Panc1 (cell line): ENCODE measurements at regions not wholly inside any gene's neighbourhood (a gene's known extent, or its start where the extent isn't known, plus 50 kb on each side); places are given as distances from the start of the nearest gene placed in this dataset.

ENCODE experiments used
- ATAC-seq: fragments of 200-7000 bp; cut with Tn5 transposase; 2 replicates; pipeline ENCODE4 v1.9.1; 2020; ENCODE audit warnings: mild to moderate bottlenecking, moderate library complexity
- BruUV-seq: library from RNA; stranded (reverse); fragments of 400-500 nt; replicated peaks from 2 replicates; lab custom pipeline; 2021; lab: Mats Ljungman, UMichigan
- CTCF ChIA-PET: fragments of 300-600 bp; sonication (Branson Sonifier 250); formaldehyde crosslinking; loops from one replicate; lab custom pipeline; 2022; ENCODE audit warnings: antibody characterized with exemption; lab: Charles Lee
- POLR2A ChIA-PET: fragments of 300-600 bp; sonication (Branson Sonifier 250); formaldehyde crosslinking; loops from one replicate; lab custom pipeline; 2022; ENCODE audit warnings: antibody characterized with exemption; lab: Charles Lee
- DNase-seq: peaks from one replicate; pipeline ENCODE4 v3.0.0-alpha.2; 2010; ENCODE audit warnings: low read depth, low spot score
- H3K27ac ChIP-seq: 2 replicates; pipeline ENCODE4 v1.5.1; 2011; ENCODE audit warnings: mild to moderate bottlenecking, low read length, inconsistent platforms
- H3K27me3 ChIP-seq: fragments of 200-500 bp; sonication (Bioruptor generic); 2 replicates; pipeline ENCODE4 v1.6.0; 2014; ENCODE audit warnings: low read length, inconsistent platforms; ENCODE audit not compliant: control insufficient read depth, insufficient read depth
- H3K36me3 ChIP-seq: fragments of 200-500 bp; sonication (Bioruptor generic); 2 replicates; pipeline ENCODE4 v1.5.1; 2014; ENCODE audit warnings: inconsistent platforms, mild to moderate bottlenecking, low read length, moderate library complexity; ENCODE audit not compliant: control insufficient read depth, insufficient read depth
- H3K4me1 ChIP-seq: 2 replicates; pipeline ENCODE4 v1.5.1; 2011; ENCODE audit warnings: inconsistent platforms, mild to moderate bottlenecking, low read length, moderate library complexity; ENCODE audit not compliant: control insufficient read depth, insufficient read depth
- H3K4me3 ChIP-seq, 2 experiments: 2 replicates each; pipeline ENCODE4 v1.5.1; 2011 to 2012; ENCODE audit warnings: low read depth in 2 of 2, low read length in 2 of 2, mild to moderate bottlenecking in 2 of 2, inconsistent platforms in 1 of 2, moderate library complexity in 1 of 2
- H3K9me3 ChIP-seq: fragments of 200-500 bp; sonication (Bioruptor generic); 2 replicates; pipeline ENCODE4 v1.5.1; 2014; ENCODE audit warnings: low read depth, mild to moderate bottlenecking, inconsistent platforms, low read length, moderate library complexity; ENCODE audit not compliant: control insufficient read depth, insufficient read depth
- CTCF ChIP-seq: fragments of 450-650 bp; IDR thresholded peaks from 2 replicates; pipeline ENCODE4 v1.5.1; 2017; ENCODE audit warnings: mild to moderate bottlenecking
- POLR2AphosphoS5 ChIP-seq: IDR thresholded peaks from 2 replicates; pipeline ENCODE4 v1.6.1; 2012; ENCODE audit warnings: mild to moderate bottlenecking, low read depth, low read length, moderate library complexity
- REST ChIP-seq, 2 experiments: IDR thresholded peaks; 2 replicates each; pipeline ENCODE4 v1.6.1; 2011 to 2012; ENCODE audit warnings: low read depth in 2 of 2, control low read depth in 1 of 2, low read length in 1 of 2, mild to moderate bottlenecking in 1 of 2, moderate library complexity in 1 of 2; ENCODE audit not compliant: insufficient read depth in 1 of 2
- SIN3A ChIP-seq: IDR thresholded peaks from 2 replicates; pipeline ENCODE4 v1.6.1; 2012; ENCODE audit warnings: low read depth, mild to moderate bottlenecking, low read length, moderate library complexity, borderline replicate concordance; ENCODE audit not compliant: insufficient read depth
- TCF7L2 ChIP-seq: IDR thresholded peaks from 2 replicates; pipeline ENCODE4 v1.6.1; 2011; ENCODE audit warnings: mild to moderate bottlenecking, low read depth, low read length, inconsistent platforms
- in situ Hi-C: cut with HindIII; loops from 2 replicates; pipeline ENCODE4 v1.10.0; 2016; ENCODE audit warnings: low sequenced_read_pairs, low pct_unique_long_range_greater_than_20kb
- intact Hi-C: fragments of 100-400 bp; cut with micrococcal nuclease; formaldehyde crosslinking; loops from one replicate; pipeline ENCODE4 v1.10.0; 2022; ENCODE audit not compliant: unreplicated experiment

GRCh38 chr20:5677389-5677788 is 66.6 kb upstream of the GPCPD1 start:
- Histone ChIP-seq H3K27ac (no peak overlapping the region), H3K9me3 (no peaks in the 10 kb centered on the region), H3K4me3 (no peak overlapping the region), H3K36me3 (no peaks in the 10 kb centered on the region), H3K4me1 (no peaks in the 10 kb centered on the region), H3K27me3 (no peaks in the 10 kb centered on the region)
- no TSS peak for BruUV-seq
- TF ChIP-seq CTCF: no peak
- no peak for TF ChIP-seq SIN3A
- TF ChIP-seq REST (IDR thresholded peaks at IDR 0.05; ENCODE audit: insufficient read depth in 1 of 2, low read depth in 2 of 2, low read length in 1 of 2): no peak
- TF ChIP-seq TCF7L2: no peak
- TF ChIP-seq POLR2AphosphoS5: no peak
- intact Hi-C loops: no loop called here
- POLR2A ChIA-PET: no interaction called here
- ATAC-seq (no peak), DNase-seq (no peak)
- CTCF ChIA-PET: no interaction called here
- in situ Hi-C loops: no loop called here

GRCh38 chr20:5675103-5676091 is 64.6 kb upstream of the GPCPD1 start:
- Histone ChIP-seq H3K36me3 (no peaks in the 10 kb centered on the region), H3K9me3 (no peaks in the 10 kb centered on the region), H3K4me3 (no peak overlapping the region), H3K27me3 (no peaks in the 10 kb centered on the region), H3K27ac (no peak overlapping the region), H3K4me1 (no peaks in the 10 kb centered on the region)
- ATAC-seq (no peak), DNase-seq (no peak)
- intact Hi-C loops: no loop called here
- no peak for TF ChIP-seq TCF7L2
- ChIA-PET CTCF (no interaction called here), POLR2A (no interaction called here)
- BruUV-seq: no TSS peak
- in situ Hi-C loops: no loop called here

DNA sequence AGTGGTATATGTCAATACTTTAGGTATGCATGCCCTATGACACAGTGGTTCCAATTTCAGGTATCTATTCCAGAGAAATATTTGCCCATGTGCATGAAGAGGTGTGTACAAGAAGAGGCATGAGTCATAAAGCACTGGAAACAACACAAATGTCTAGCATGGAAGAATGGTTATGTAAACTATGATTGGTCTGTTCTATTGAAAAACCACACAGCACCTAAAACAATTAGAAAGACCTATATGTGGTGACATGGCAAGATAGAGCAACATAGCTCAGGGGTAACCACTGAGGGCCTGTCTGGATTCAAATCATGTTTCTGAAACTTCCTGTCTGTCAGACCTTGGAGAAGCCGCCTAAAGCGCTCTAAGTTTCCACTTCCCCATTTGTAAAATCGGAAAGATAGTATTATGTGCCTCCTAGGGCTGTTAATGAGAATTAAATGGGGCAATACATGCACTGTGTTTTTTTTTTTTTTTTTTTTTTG is 63.4 kb upstream of the GPCPD1 start:
- intact Hi-C loops (no loop called here), in situ Hi-C loops (no loop called here)
- DNase-seq: no peak
- TF ChIP-seq POLR2AphosphoS5 (no peak), TCF7L2 (no peak), REST (IDR thresholded peaks at IDR 0.05; ENCODE audit: insufficient read depth in 1 of 2, low read depth in 2 of 2, low read length in 1 of 2) (no peak), SIN3A (no peak), CTCF (no peak)
- Histone ChIP-seq H3K36me3 (no peaks in the 10 kb centered on the region), H3K27me3 (no peaks in the 10 kb centered on the region), H3K4me3 (no peak overlapping the region), H3K9me3 (no peaks in the 10 kb centered on the region), H3K4me1 (no peaks in the 10 kb centered on the region), H3K27ac (no peak overlapping the region)
- ChIA-PET CTCF (no interaction called here), POLR2A (no interaction called here)
- BruUV-seq: no TSS peak
- no peak for ATAC-seq
